A549 (cell line): ENCODE measurements at regions not wholly inside any gene's neighbourhood (a gene's known extent, or its start where the extent isn't known, plus 50 kb on each side); places are given as distances from the start of the nearest gene placed in this dataset.

Experiments
- BCL3 ChIP-seq: fragments of >200 bp; sonication (Bioruptor Twin); formaldehyde crosslinking; IDR thresholded peaks from 3 replicates; pipeline ENCODE4 v1.6.1; 2016
- CTCF ChIP-seq: fragments of >200 bp; sonication (Bioruptor Twin); formaldehyde crosslinking; IDR thresholded peaks from 3 replicates; pipeline ENCODE4 v1.5.1; 2016
- EP300 ChIP-seq, 2 experiments: fragments of >200 bp; sonication (Bioruptor Twin); formaldehyde crosslinking; IDR thresholded peaks; 2 replicates in 1 of 2; 3 replicates in 1 of 2; pipeline ENCODE4 v1.6.1; 2016 to 2017
- HOXB5 ChIP-seq: fragments of 250-450 bp; sonication (Bioruptor Pico); IDR thresholded peaks from 2 replicates; pipeline ENCODE4 v1.5.0; 2020; ENCODE audit warnings: mild to moderate bottlenecking, moderate library complexity
- KDM5A ChIP-seq: fragments of 200-600 bp; sonication (generic); IDR thresholded peaks from 2 replicates; pipeline ENCODE4 v1.6.1; 2016; ENCODE audit warnings: antibody characterized with exemption, mild to moderate bottlenecking
- POLR2A ChIP-seq: IDR thresholded peaks from 2 replicates; pipeline ENCODE4 v1.6.1; 2012; ENCODE audit warnings: mild to moderate bottlenecking, low read length
- RCOR1 ChIP-seq: fragments of 150-350 bp; IDR thresholded peaks from 2 replicates; pipeline ENCODE4 v1.6.1; 2014; ENCODE audit warnings: antibody characterized with exemption, low read length, low read depth
- TF ChIP-seq, protein P1 (sequence below): IDR thresholded peaks from 2 replicates; pipeline ENCODE4 v1.6.1; 2012

- no peak for TF ChIP-seq HOXB5
- no peak for TF ChIP-seq POLR2A
- TF ChIP-seq, protein P1, sequence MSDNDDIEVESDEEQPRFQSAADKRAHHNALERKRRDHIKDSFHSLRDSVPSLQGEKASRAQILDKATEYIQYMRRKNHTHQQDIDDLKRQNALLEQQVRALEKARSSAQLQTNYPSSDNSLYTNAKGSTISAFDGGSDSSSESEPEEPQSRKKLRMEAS: no peak
- no peak for TF ChIP-seq CTCF
- TF ChIP-seq EP300 (IDR thresholded peaks at IDR 0.05): no peak
- no peak for TF ChIP-seq BCL3
- TF ChIP-seq KDM5A: no peak
- no peak for TF ChIP-seq RCOR1
Observed at GRCh38 chrX:115357326-115358120, 68.0 kb downstream of the LUZP4 start.
